C4-2B (cell line): ENCODE measurements at regions not wholly inside any gene's neighbourhood (a gene's known extent, or its start where the extent isn't known, plus 50 kb on each side); places are given as distances from the start of the nearest gene placed in this dataset.

Experiments used
- CTCF ChIP-seq: fragments of 450-650 bp; conservative IDR thresholded peaks from 2 replicates; pipeline ENCODE4 v1.5.1; 2017; ENCODE audit warnings: mild to moderate bottlenecking
- ZFX ChIP-seq: fragments of 450-650 bp; IDR thresholded peaks from 2 replicates; pipeline ENCODE4 v1.6.1; 2017

DNA sequence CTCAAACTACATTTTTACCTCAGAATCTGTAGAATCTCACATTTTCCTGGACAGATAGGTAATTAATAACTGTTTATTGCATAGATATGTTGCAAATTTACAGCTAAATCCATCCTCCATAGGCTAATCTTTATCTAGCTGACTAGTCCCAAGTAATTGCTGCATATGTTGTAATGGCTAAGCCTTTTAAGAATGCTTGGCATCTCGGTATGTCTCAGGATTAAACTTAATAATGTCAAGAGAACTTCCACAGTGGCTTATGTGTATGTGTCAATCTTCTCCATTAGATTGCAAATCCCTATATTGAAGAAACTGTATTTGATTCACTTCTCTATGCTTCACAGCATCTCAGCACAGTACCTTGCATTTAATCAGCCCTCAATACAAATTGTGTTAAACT lies 131.9 kb downstream of the PRDM9 start:
- TF ChIP-seq CTCF (no peak), ZFX (no peak)
